Stimulated activated CD4-positive, alpha-beta T cell treated with anti-CD3 and anti-CD28 coated beads, Interleukin-1b, Interleukin-23, amount 100 ng/mL, for 4 hours (primary cell): ENCODE measurements at regions not wholly inside any gene's neighbourhood (a gene's known extent, or its start where the extent isn't known, plus 50 kb on each side); places are given as distances from the start of the nearest gene placed in this dataset.
A peak's percentile ranks its signal among the peaks of the same experiment; 100 is the strongest.

Source experiments
- DNase-seq, 2 donors: peaks; one replicate each; pipeline ENCODE4 v3.0.0-alpha.2; 2020; ENCODE audit warnings: low read depth in 2 of 2

- DNase-seq: no peak
Measured at GRCh38 chr5:67515762-67516161, 319.2 kb upstream of the CD180 start.

GRCh38 chr5:67515020-67515689 is 318.6 kb upstream of the CD180 start:
- DNase-seq: peak in 1 of 2 donors; percentile 15

GRCh38 chr5:67512758-67513157 is 316.2 kb upstream of the CD180 start:
- no peak for DNase-seq

- DNase-seq: no peak
Measured at GRCh38 chr5:67511911-67512310, 315.3 kb upstream of the CD180 start.

- no peak for DNase-seq
Measured at GRCh38 chr5:67510204-67510603, 313.6 kb upstream of the CD180 start.

DNA sequence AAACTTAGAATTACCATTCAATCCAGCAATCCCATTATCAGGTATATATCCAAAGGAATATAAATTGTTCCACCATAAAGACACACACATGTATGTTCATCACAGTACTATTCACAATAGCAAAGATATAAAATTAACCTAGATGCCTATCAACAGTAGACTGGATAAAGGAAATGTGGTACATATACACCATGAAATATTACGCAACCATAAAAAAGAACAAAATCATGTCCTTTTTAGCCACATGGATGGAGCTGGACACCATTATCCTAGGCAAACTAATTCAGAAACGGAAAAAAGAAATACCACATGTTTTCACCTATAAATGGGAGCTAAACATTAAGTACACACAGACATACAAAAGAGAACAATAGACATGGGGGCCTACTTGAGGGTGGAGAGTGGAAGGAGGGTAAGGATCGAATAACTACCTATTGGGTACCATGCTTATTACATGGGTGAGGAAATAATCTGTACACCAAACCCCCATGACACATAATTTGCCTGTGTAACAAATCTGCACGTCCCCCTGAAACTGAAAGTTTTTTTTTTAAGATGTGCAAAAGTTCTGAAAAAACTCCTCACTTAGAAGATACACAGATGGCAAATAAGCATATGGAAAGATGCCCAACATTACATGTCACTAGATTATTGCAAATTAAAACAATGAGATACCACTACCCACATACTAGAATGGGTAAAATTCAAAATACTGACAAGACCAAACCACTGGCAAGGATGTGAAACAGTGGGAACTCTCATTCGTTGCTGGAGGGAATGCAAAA is 313.0 kb upstream of the CD180 start:
- no peak for DNase-seq

- DNase-seq: no peak
Measured at GRCh38 chr5:67506241-67506640, 309.6 kb upstream of the CD180 start.

DNA sequence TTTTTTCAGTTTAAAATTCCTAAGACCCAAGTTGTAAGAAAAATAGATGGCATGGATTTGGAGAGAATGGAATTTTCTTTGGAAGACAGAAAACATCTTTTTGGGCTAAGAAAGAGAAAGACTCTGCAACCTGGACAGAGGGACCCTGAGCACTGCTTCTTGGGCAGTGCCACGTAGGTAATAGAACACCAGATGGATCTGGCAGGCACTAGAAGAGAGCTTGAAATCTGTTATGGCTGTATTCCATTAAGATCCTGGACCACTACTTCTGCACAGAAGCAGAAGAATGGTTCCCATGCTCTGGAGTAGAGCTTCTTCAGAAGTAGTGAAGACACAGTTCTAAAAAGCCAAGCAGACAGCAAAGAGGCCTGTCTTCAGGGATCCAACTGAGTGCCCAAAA is 306.4 kb upstream of the CD180 start:
- no peak for DNase-seq

GRCh38 chr5:67496051-67496450 is 299.5 kb upstream of the CD180 start:
- no peak for DNase-seq

DNA sequence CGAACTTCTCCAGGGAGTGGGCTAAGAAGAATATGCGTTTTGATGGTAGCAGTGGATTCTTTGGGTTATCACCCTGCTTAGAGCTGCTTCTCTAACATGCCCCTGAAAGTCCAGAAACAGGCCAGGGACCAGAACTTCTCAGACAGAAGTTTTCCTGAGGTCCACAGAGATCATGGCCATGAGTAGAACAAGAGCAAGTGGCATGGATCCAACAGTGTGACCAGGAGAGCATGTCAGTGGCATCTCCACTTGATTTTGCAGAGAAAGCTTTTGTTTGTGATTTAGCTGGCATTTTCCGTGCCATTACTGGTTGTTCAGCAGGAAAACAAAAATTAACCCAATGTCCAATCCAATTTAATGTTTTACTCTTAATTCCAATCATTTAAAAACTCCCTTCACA is 298.5 kb upstream of the CD180 start:
- DNase-seq: no peak

- DNase-seq: no peak
Measured at GRCh38 chr5:67494186-67494855, 297.7 kb upstream of the CD180 start.

- no peak for DNase-seq
Measured at GRCh38 chr5:67493676-67494075, 297.1 kb upstream of the CD180 start.

- DNase-seq: no peak
Measured at GRCh38 chr5:67490543-67491321, 294.1 kb upstream of the CD180 start.

DNA sequence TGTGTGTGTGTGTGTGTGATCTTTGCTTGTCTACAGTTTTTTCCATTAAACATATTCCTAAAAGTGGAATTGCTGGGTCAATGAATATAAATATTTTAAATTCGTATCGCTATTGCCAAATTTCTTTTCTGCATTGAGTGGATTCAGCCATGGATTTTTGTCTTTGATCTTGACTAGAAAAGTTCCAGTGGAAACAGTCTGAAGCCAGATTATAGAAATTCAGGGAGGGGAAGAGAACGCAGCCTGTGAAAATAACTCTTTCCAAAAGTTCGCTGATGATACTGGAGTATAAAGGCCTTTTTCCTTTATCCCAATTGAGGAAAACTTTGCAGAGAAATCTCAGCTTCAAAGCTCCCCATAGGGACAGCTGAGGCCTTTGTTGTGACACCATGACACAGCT is 292.3 kb upstream of the CD180 start:
- no peak for DNase-seq

- DNase-seq: no peak
Measured at GRCh38 chr5:67487862-67488261, 291.3 kb upstream of the CD180 start.

- DNase-seq: no peak
Measured at GRCh38 chr5:67483453-67484030, 286.9 kb upstream of the CD180 start.

- DNase-seq: no peak
Measured at GRCh38 chr5:67481362-67481761, 284.8 kb upstream of the CD180 start.

GRCh38 chr5:67478337-67478736 is 281.7 kb upstream of the CD180 start:
- DNase-seq: no peak

DNA sequence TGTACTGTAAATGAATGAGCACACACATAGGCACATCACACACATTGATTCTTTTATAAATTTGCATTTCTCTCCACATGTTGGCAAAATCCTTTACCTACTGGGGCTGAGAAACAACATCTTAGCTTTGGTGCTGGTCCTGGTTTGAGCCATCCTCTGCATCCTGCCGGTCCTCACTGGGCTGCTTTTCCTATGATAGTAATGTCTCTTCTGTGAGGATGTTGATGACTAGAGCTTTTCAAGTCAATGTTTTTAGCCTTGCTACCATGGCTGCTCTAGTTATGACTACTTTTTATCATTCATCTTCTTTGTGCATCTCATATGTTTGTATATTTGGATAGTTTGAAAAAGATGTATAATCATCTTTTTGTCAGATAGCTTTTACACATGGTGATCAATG is 280.4 kb upstream of the CD180 start:
- DNase-seq: no peak

GRCh38 chr5:67476531-67476930 is 279.9 kb upstream of the CD180 start:
- DNase-seq: no peak

GRCh38 chr5:67475489-67475888 is 278.9 kb upstream of the CD180 start:
- DNase-seq: no peak
